HG03575 (cell line): ENCODE measurements at regions not wholly inside any gene's neighbourhood (a gene's known extent, or its start where the extent isn't known, plus 50 kb on each side); places are given as distances from the start of the nearest gene placed in this dataset.

Source experiments
- ATAC-seq: cut with Tn5 transposase; IDR thresholded peaks from one replicate; pipeline ENCODE4 v1.9.1; 2021; ENCODE audit not compliant: unreplicated experiment, insufficient number of reproducible peaks, low FRiP score; ENCODE audit errors: extremely low read depth

- no peak for ATAC-seq
Measured at GRCh38 chr2:12577567-12578253, 139.0 kb upstream of the TRIB2 start.

DNA sequence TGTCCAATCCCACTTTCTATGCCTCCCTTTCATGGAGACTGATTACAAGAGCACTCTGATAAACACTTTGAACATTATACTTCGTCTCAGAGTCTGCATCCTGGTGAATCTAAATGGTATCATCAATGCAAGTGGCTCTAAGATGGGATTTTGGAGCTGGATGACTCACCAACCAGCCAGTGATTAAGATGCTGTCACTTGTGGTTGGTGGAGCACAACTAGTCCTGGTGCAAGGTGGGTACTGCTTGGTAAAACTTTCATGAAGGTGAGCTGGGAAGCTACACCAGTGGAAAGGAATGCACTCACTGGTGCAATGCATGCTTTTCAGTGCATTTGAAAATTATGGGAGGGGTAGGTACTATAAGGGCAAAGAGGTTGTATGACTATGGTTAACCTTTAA is 137.7 kb upstream of the TRIB2 start:
- ATAC-seq, result no peak

DNA sequence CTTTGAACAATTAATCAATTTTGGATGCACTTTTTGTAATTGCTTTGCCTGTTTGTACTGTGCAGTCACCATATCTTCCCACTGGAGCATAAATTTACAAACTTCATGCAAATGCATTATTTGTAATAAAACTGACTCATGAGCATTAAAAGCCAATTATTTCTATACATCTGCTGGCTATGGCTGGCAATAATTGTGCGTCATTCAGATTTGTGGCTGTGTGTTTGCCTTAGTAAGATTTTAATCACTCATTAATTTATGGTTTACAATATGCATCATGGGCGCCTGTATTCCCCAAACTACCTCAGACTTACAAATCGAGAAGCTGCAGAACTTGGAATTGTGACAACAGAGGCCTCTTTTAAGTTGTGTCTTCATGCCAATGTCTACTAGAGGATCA is 132.4 kb upstream of the TRIB2 start:
- no peak for ATAC-seq

GRCh38 chr2:12585784-12586183 is 131.0 kb upstream of the TRIB2 start:
- ATAC-seq, result no peak

DNA sequence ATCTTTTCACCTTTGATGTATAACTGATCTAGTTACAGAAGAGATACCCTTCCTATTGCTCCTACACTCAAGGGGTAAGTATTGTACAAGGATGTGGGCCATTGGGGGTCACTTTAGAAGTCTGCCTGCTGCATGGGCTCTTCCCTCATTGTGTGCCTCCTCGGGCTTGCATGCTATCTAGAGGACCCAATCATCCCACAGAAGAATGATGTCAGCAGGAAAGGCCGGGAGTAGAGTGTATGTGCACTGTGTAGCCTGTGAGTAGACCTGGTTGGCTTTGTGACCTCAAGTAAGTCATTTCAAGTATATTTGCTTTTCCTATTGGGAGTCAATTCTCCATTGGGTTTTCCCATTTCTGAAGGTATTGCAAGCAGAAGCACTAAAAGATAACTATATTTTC is 129.5 kb upstream of the TRIB2 start:
- ATAC-seq, result no peak

DNA sequence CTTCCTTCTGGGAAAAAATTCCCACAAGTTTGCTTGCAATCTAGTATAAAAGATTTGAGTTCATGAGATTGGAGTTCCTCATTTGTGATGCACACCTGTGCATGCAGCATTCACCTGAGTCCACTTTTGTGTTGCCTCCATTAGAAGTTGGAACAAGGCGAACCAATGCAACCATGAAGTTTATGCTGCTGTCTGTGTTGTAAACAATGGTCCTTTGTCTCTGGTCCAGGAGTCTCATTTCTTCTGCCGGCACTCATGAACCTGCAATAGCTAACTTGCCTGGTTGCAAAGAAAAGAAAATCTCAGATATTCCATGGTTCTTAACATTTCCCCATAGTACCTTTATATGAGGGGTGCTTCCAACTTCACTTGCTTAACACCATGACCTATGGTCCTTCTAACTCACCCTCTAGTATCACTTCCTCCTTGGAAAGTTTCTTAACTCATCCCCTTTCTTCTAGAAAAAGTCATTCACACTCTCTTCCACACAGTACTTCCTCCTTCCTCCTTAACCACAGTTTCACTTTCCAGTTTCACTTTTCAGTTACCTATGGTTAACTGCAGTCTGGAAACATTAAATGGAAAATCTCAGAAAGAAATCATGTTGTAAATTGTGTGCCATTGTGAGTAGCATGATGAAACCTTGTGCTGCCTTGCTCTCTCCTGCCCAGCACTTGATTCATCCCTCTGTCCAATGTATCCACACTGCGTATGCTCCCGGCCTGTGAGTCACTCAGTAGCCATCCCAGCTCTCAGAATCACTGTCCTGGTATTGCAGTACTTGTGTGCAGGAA is 128.8 kb upstream of the TRIB2 start:
- peak; percentile 80 for ATAC-seq

GRCh38 chr2:12588986-12589385 is 127.8 kb upstream of the TRIB2 start:
- ATAC-seq, result no peak

- ATAC-seq, result no peak
Measured at GRCh38 chr2:12589802-12590320, 126.9 kb upstream of the TRIB2 start.

DNA sequence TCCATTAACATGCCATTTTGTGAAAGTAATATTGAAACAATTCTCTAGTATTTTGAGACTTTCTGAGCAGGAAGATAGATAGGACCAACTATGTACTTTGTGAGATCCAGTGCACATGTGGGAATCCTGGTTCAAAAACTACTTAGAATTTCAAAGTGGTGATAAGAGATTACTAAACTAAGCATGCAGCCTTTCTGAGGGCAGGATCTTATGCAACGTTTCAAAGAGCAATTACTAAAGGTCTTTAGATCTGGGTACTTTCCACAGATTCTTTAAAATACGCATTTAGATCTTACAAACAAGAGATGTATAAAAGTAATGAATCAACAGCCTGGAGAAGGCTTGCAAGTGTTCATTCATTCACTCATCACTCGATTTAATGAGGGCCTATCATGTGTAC is 124.4 kb upstream of the TRIB2 start:
- no peak for ATAC-seq

DNA sequence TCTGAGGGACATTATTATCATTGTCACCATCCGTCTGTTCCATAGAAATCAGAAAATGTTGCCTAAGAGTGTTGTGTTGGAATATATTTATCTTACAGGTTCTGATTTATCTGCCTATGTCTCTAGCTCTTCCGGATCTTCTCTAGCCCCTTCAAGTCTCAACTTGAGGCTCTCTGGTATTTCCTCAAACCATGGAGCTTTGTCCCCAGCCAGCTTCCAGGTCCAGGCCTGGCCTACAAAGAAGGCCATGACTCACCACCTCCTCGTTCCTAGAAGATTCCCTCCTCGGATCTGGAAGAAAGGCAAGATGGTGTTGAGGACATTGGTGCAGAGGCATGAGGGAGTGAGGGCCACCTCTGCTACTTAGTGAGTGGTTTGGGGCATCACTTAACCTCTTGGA is 122.1 kb upstream of the TRIB2 start:
- no peak for ATAC-seq

- ATAC-seq, result no peak
Measured at GRCh38 chr2:12596771-12597170, 120.0 kb upstream of the TRIB2 start.

DNA sequence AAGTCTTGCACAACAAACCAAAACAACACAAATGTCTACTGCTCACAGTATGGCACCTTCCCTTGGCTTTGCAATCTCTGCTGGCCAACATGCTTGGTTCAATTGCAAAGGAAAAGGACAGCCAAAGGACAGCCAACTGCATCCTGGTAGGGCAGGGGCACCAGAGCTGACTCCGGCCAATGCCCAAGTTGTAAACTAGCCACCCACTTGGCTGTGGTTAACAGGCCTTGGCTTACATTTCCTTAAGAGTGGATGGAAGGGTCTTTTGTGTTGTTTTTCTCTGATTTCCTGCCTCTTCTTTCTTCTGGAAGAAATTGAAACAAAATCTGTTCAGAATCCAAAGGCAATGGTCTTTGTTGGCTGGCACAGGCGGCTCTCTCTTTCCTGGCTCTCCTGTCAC is 119.1 kb upstream of the TRIB2 start:
- no peak for ATAC-seq

GRCh38 chr2:12602661-12603060 is 114.1 kb upstream of the TRIB2 start:
- no peak for ATAC-seq

DNA sequence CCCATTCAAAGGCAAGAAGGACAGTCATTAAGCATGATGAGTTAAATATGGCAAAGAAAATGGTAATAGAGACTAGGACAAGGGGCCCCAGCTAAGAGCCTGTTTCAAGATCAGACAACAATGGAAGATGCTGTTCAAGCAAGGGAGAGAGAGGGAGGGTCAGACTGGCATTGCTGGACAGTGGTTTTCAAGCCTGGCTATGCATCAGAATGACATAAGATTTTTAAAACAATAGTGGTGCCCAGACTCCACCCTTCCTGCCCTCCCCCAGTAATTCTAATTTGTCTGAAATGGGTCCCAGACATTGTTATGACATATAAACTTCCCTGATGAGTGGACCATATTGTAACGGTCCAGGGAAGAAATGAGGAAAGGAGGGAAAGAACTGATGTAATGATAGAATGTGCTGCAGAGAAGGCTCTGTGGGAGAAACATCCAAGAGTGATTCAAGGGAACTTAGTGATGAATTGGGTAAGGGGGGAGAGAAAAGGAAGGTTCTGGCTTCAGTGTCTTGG is 112.9 kb upstream of the TRIB2 start:
- ATAC-seq, result no peak

- no peak for ATAC-seq
Measured at GRCh38 chr2:12604341-12604740, 112.4 kb upstream of the TRIB2 start.

GRCh38 chr2:12605366-12605765 is 111.4 kb upstream of the TRIB2 start:
- ATAC-seq, result no peak

DNA sequence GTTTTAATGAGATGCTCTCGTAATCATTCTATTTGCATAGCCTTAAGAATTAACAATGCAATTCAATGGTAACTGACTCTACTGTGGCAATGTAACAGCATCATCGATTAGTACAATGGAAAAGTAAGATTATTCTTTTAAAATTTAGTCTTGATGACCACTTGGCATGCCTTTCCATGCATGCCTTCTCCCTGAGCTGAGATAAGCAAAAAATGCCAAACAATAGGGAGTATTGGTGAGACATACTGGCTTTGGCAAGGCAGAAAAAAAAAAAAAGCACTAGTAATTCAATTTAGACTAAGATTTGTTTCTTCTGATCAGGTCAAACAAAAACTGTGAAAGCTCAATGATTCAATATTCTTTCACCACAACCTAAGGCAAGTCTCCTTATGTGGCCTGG is 110.8 kb upstream of the TRIB2 start:
- ATAC-seq, result no peak

- ATAC-seq, result no peak
Measured at GRCh38 chr2:12606472-12607000, 110.2 kb upstream of the TRIB2 start.

- ATAC-seq, result no peak
Measured at GRCh38 chr2:12607971-12608370, 108.8 kb upstream of the TRIB2 start.

GRCh38 chr2:12610314-12610713 is 106.4 kb upstream of the TRIB2 start:
- no peak for ATAC-seq
